H1 (cell line): ENCODE measurements at regions not wholly inside any gene's neighbourhood (a gene's known extent, or its start where the extent isn't known, plus 50 kb on each side); places are given as distances from the start of the nearest gene placed in this dataset.

Experiments
- CTCF ChIA-PET: fragments of 300-600 bp; sonication (Branson Sonifier 250); formaldehyde crosslinking; loops from one replicate; lab custom pipeline; 2021; ENCODE audit not compliant: partially characterized antibody; lab: Charles Lee
- POLR2A ChIA-PET: fragments of 300-600 bp; sonication (Branson Sonifier 250); formaldehyde crosslinking; loops from one replicate; lab custom pipeline; 2021; ENCODE audit warnings: inconsistent platforms; ENCODE audit not compliant: partially characterized antibody; lab: Charles Lee
- DNase-seq, 2 experiments: peaks; one replicate each; pipeline versions ENCODE4 v3.0.0 to v3.0.0-alpha.2; 2010 to 2022; ENCODE audit warnings: low spot score in 2 of 2, low read depth in 1 of 2, mixed read lengths in 1 of 2
- FAIRE-seq: peaks from 2 replicates; lab custom pipeline; 2011; peaks lifted over from hg19 to GRCh38; lab: Jason Lieb, UNC
- H2AFZ ChIP-seq: 2 replicates; pipeline ENCODE4 v1.8.1; 2012; ENCODE audit warnings: low read length, inconsistent platforms
- H2AK5ac ChIP-seq: 2 replicates; pipeline ENCODE4 v1.6.1; 2013; ENCODE audit warnings: low read depth, low read length
- H2BK120ac ChIP-seq: replicated peaks from 2 replicates; pipeline ENCODE3; 2013; ENCODE audit warnings: low read depth, low read length, inconsistent platforms
- H2BK12ac ChIP-seq: 2 replicates; pipeline ENCODE4 v1.6.1; 2013; ENCODE audit warnings: low read depth, low read length
- H2BK15ac ChIP-seq: 2 replicates; pipeline ENCODE4 v1.6.1; 2013; ENCODE audit warnings: low read length
- H2BK20ac ChIP-seq: 2 replicates; pipeline ENCODE4 v1.6.1; 2013; ENCODE audit warnings: low read length
- H2BK5ac ChIP-seq: 2 replicates; pipeline ENCODE4 v1.6.1; 2013; ENCODE audit warnings: low read depth, low read length
- H3K14ac ChIP-seq: 2 replicates; pipeline ENCODE4 v1.6.1; 2013; ENCODE audit warnings: inconsistent platforms; ENCODE audit not compliant: insufficient read length
- H3K18ac ChIP-seq: 2 replicates; pipeline ENCODE4 v1.6.1; 2013; ENCODE audit warnings: low read length; ENCODE audit errors: extremely low read depth
- H3K23ac ChIP-seq: 2 replicates; pipeline ENCODE4 v1.6.1; 2013; ENCODE audit warnings: inconsistent platforms; ENCODE audit not compliant: insufficient read length
- H3K23me2 ChIP-seq: 2 replicates; pipeline ENCODE4 v1.6.1; 2013; ENCODE audit warnings: low read depth, low read length
- H3K27ac ChIP-seq: 2 replicates; pipeline ENCODE4 v1.6.1; 2011; ENCODE audit warnings: low read depth, low read length, inconsistent platforms
- H3K27me3 ChIP-seq, 4 experiments: replicated peaks in 1 of 4; 1 replicate in 1 of 4; 2 replicates in 3 of 4; pipeline versions ENCODE4 v1.6.1 to v1.8.1; 2011 to 2013; ENCODE audit warnings: low read length in 3 of 4, mild to moderate bottlenecking in 3 of 4, inconsistent platforms in 2 of 4, mixed read lengths in 2 of 4, moderate library complexity in 1 of 4; ENCODE audit not compliant: control insufficient read depth in 3 of 4, insufficient read depth in 3 of 4; ENCODE audit errors: extremely low read depth in 1 of 4
- H3K36me3 ChIP-seq, 4 experiments: 2 replicates each; pipeline versions ENCODE4 v1.6.1 to v1.8.1; 2011 to 2013; ENCODE audit warnings: mild to moderate bottlenecking in 4 of 4, low read length in 3 of 4, moderate library complexity in 2 of 4, control low read depth in 1 of 4, inconsistent platforms in 1 of 4; ENCODE audit not compliant: insufficient read depth in 4 of 4, control insufficient read depth in 2 of 4
- H3K4ac ChIP-seq: replicated peaks from 2 replicates; pipeline ENCODE3; 2013; ENCODE audit warnings: low read length, low read depth, mixed read lengths, inconsistent platforms; ENCODE audit not compliant: insufficient read length
- H3K4me1 ChIP-seq, 4 experiments: replicated peaks in 1 of 4; 1 replicate in 1 of 4; 2 replicates in 3 of 4; pipeline versions ENCODE4 v1.6.1 to v1.8.1; 2011 to 2013; ENCODE audit warnings: low read length in 3 of 4, inconsistent platforms in 2 of 4, mixed read lengths in 1 of 4; ENCODE audit not compliant: insufficient read depth in 4 of 4, control insufficient read depth in 3 of 4
- H3K4me2 ChIP-seq, 2 experiments: 2 replicates each; pipeline versions ENCODE4 v1.6.1 to v1.8.1; 2011 to 2013; ENCODE audit warnings: low read depth in 2 of 2, low read length in 2 of 2, control low read depth in 1 of 2, inconsistent platforms in 1 of 2, mild to moderate bottlenecking in 1 of 2; ENCODE audit not compliant: insufficient read depth in 1 of 2
- H3K4me3 ChIP-seq, 4 experiments: fragments of 200-600, 300-600 bp in 1 of 4; sonication (generic), shearing (Covaris generic), sonication (Bioruptor Twin) in 1 of 4; 2 replicates each; pipeline versions ENCODE4 v1.5.1 to v1.8.1; 2011 to 2016; ENCODE audit warnings: low read length in 4 of 4, low read depth in 3 of 4, control low read depth in 2 of 4, inconsistent platforms in 2 of 4, mild to moderate bottlenecking in 2 of 4, mixed read lengths in 1 of 4, moderate library complexity in 1 of 4; ENCODE audit not compliant: insufficient read depth in 2 of 4; ENCODE audit errors: extremely low read depth in 1 of 4
- H3K56ac ChIP-seq: replicated peaks from 2 replicates; pipeline ENCODE3; 2013; ENCODE audit warnings: low read depth, mild to moderate bottlenecking, mixed read lengths, low read length, inconsistent platforms; ENCODE audit not compliant: insufficient read length
- H3K79me1 ChIP-seq: 2 replicates; pipeline ENCODE4 v1.6.1; 2013; ENCODE audit warnings: low read depth, low read length, control low read depth
- H3K79me2 ChIP-seq, 2 experiments: 2 replicates each; pipeline versions ENCODE4 v1.6.1 to v1.8.1; 2012 to 2013; ENCODE audit warnings: low read length in 2 of 2, mild to moderate bottlenecking in 2 of 2, inconsistent platforms in 1 of 2; ENCODE audit not compliant: insufficient read depth in 2 of 2, control insufficient read depth in 1 of 2
- H3K9ac ChIP-seq, 4 experiments: replicated peaks in 1 of 4; 1 replicate in 1 of 4; 2 replicates in 3 of 4; pipeline versions ENCODE4 v1.6.1 to v1.8.1; 2011 to 2013; ENCODE audit warnings: low read depth in 3 of 4, low read length in 3 of 4, control low read depth in 2 of 4, mild to moderate bottlenecking in 2 of 4, moderate library complexity in 2 of 4, inconsistent platforms in 1 of 4; ENCODE audit errors: extremely low read depth in 1 of 4
- H3K9me3 ChIP-seq, 2 experiments: 2 replicates each; pipeline versions ENCODE4 v1.6.1 to v1.8.1; 2012 to 2013; ENCODE audit warnings: mild to moderate bottlenecking in 2 of 2, moderate library complexity in 2 of 2, control low read depth in 1 of 2, inconsistent platforms in 1 of 2, low read depth in 1 of 2, low read length in 1 of 2, mixed read lengths in 1 of 2; ENCODE audit not compliant: insufficient read depth in 2 of 2
- H4K20me1 ChIP-seq, 2 experiments: replicated peaks in 1 of 2; 2 replicates each; pipeline versions ENCODE3 to v1.8.1; 2011 to 2013; ENCODE audit warnings: inconsistent platforms in 2 of 2, low read length in 2 of 2, mild to moderate bottlenecking in 1 of 2; ENCODE audit not compliant: insufficient read depth in 2 of 2, control insufficient read depth in 1 of 2
- H4K5ac ChIP-seq: 2 replicates; pipeline ENCODE4 v1.6.1; 2013; ENCODE audit warnings: low read length, low read depth, mixed read lengths, inconsistent platforms; ENCODE audit not compliant: insufficient read length
- H4K8ac ChIP-seq: 2 replicates; pipeline ENCODE4 v1.8.0; 2013; ENCODE audit warnings: mild to moderate bottlenecking, moderate library complexity, low read length, inconsistent platforms; ENCODE audit not compliant: insufficient read depth; ENCODE audit errors: extremely low read depth
- H4K91ac ChIP-seq: replicated peaks from 2 replicates; pipeline ENCODE3; 2013; ENCODE audit warnings: low read length, mixed read lengths, inconsistent platforms; ENCODE audit not compliant: insufficient read length
- CREB1 ChIP-seq: IDR thresholded peaks from 2 replicates; pipeline ENCODE4 v1.6.1; 2012; ENCODE audit warnings: inconsistent platforms
- JUND ChIP-seq: IDR thresholded peaks from 2 replicates; pipeline ENCODE4 v1.6.1; 2011; ENCODE audit warnings: mild to moderate bottlenecking, improper control_type of control experiment, low read length
- USF2 ChIP-seq: IDR thresholded peaks from 2 replicates; pipeline ENCODE4 v1.6.1; 2011; ENCODE audit warnings: low read length, improper control_type of control experiment
- YY1 ChIP-seq: IDR thresholded peaks from 2 replicates; pipeline ENCODE4 v1.6.1; 2011; ENCODE audit warnings: low read depth, mild to moderate bottlenecking, low read length
- WGBS, 2 experiments: shearing (Covaris generic) in 1 of 2; methylation state at CpG; one replicate each; pipeline versions ENCODE4 v1.1.6 to v1.1.7; 2013 to 2015; ENCODE audit warnings: low lambda C conversion rate in 2 of 2, mixed read lengths in 2 of 2, inconsistent platforms in 1 of 2, low coverage in 1 of 2, missing lambda C conversion rate in 1 of 2; ENCODE audit not compliant: insufficient replicate concordance in 2 of 2, insufficient coverage in 1 of 2, insufficient read length in 1 of 2; ENCODE audit errors: extremely low coverage in 1 of 2, missing lambda C conversion rate in 1 of 2; 5-methylcytosine and 5-hydroxymethylcytosine counted together

GRCh38 chr11:28566339-28567089, 458.3 kb downstream of the METTL15 start:
- no peak overlapping the region for H3K27ac ChIP-seq
- H4K8ac ChIP-seq, result no peak overlapping the region
- no peak overlapping the region for H3K18ac ChIP-seq
- POLR2A ChIA-PET, result no interaction called here
- peak overlapping the region in 1 of 4 experiments; percentile 18; a peak in 2 of 8 replicates for H3K4me3 ChIP-seq
- H2BK5ac ChIP-seq, result no peak overlapping the region
- DNase-seq, result peak; percentile 41 to 50
- no peak overlapping the region for H3K9ac ChIP-seq
- no peak overlapping the region for H4K91ac ChIP-seq
- H3K14ac ChIP-seq, result no peak overlapping the region
- FAIRE-seq, result peak; percentile 68
- WGBS, 2 experiments, result 50% methylated on average over 17 of the region's 17 CpGs; no CpG with 5 or more reads in 1 of the 2 experiments
- H3K4me2 ChIP-seq, result peak overlapping the region; percentile 34 to 51; a peak in 2 of 4 replicates
- H2BK120ac ChIP-seq, result no peak overlapping the region
- no peaks in the 10 kb centered on the region for H3K4me1 ChIP-seq
- no peak overlapping the region for H3K4ac ChIP-seq
- peak; percentile 84 for TF ChIP-seq CREB1
- TF ChIP-seq YY1, result peak; percentile 74; the same call in 1 of the 2 replicates
- TF ChIP-seq JUND, result peak; percentile 75; the same call in 1 of the 2 replicates
- no peak for TF ChIP-seq USF2
- TF ChIP-seq, all 59 proteins: peak for 3
- CTCF ChIA-PET, result interaction anchor here (1.2 to 1.3 kb wide), 2 partner anchors 8 to 439 kb away, joined by 4 to 7 read pairs; no protein-coding TSS in a partner anchor
- Histone ChIP-seq H2BK12ac (no peak overlapping the region), H4K20me1 (no peaks in the 10 kb centered on the region), H3K9me3 (no peaks in the 10 kb centered on the region), H2AK5ac (no peak overlapping the region), H3K23ac (no peak overlapping the region), H2BK20ac (no peak overlapping the region), H2BK15ac (no peak overlapping the region), H3K79me2 (no peaks in the 10 kb centered on the region), H3K27me3 (peaks cover 0 to 1% (median 0%) of the 10 kb centered on the region in 4 experiments; a peak in 1 of 7 replicates), H3K23me2 (no peaks in the 10 kb centered on the region; the same call in 1 of the 2 replicates), H3K36me3 (no peaks in the 10 kb centered on the region), H3K56ac (no peak overlapping the region), H2AFZ (peak overlapping the region; percentile 87), H3K79me1 (no peaks in the 10 kb centered on the region), H4K5ac (no peak overlapping the region)
